Fibroblast of lung (primary cell): ENCODE measurements at regions not wholly inside any gene's neighbourhood (a gene's known extent, or its start where the extent isn't known, plus 50 kb on each side); places are given as distances from the start of the nearest gene placed in this dataset.
A peak's percentile ranks its signal among the peaks of the same experiment; 100 is the strongest.
"Not testable (repeated sequence)": the region's sequence is repeated elsewhere in the genome, so short reads cannot be mapped to it uniquely, and the experiment has no call there.

Experiments used
- DNase-seq, 2 donors: peaks; one replicate each; pipeline versions ENCODE4 v3.0.0 to v3.0.0-alpha.2; 2010; ENCODE audit warnings: low read depth in 2 of 2
- H2AFZ ChIP-seq: 2 replicates; pipeline ENCODE4 v1.5.1; 2012; ENCODE audit warnings: low read length, control low read depth, inconsistent platforms
- H3K27ac ChIP-seq: 2 replicates; pipeline ENCODE4 v1.5.1; 2011; ENCODE audit warnings: low read length, control low read depth; ENCODE audit not compliant: insufficient read depth
- H3K27me3 ChIP-seq: 2 replicates; pipeline ENCODE4 v1.5.1; 2011; ENCODE audit warnings: mild to moderate bottlenecking, low read length; ENCODE audit not compliant: control insufficient read depth, insufficient read depth
- H3K36me3 ChIP-seq: 2 replicates; pipeline ENCODE4 v1.5.1; 2011; ENCODE audit warnings: low read length; ENCODE audit not compliant: control insufficient read depth, insufficient read depth
- H3K4me1 ChIP-seq: 2 replicates; pipeline ENCODE4 v1.5.1; 2011; ENCODE audit warnings: low read length; ENCODE audit not compliant: control insufficient read depth, insufficient read depth; ENCODE audit errors: extremely low read depth
- H3K4me2 ChIP-seq: 2 replicates; pipeline ENCODE4 v1.5.1; 2011; ENCODE audit warnings: low read length, control low read depth; ENCODE audit not compliant: insufficient read depth; ENCODE audit errors: extremely low read depth
- H3K4me3 ChIP-seq, 4 experiments: fragments of 200-600 bp in 1 of 4; sonication (generic) in 1 of 4; replicated peaks in 1 of 4; 2 replicates each; pipeline ENCODE4 v1.5.1; 2011 to 2016; ENCODE audit warnings: low read length in 4 of 4, low read depth in 3 of 4, mild to moderate bottlenecking in 3 of 4, control low read depth in 2 of 4, inconsistent platforms in 1 of 4, mixed read lengths in 1 of 4; ENCODE audit not compliant: insufficient read depth in 1 of 4; ENCODE audit errors: control extremely low read depth in 1 of 4
- H3K79me2 ChIP-seq: 2 replicates; pipeline ENCODE4 v1.5.1; 2012; ENCODE audit warnings: mild to moderate bottlenecking, low read length, inconsistent platforms; ENCODE audit not compliant: control insufficient read depth, insufficient read depth
- H3K9ac ChIP-seq: 2 replicates; pipeline ENCODE4 v1.5.1; 2011; ENCODE audit warnings: mild to moderate bottlenecking, low read length, control low read depth; ENCODE audit not compliant: insufficient read depth
- H3K9me3 ChIP-seq: 2 replicates; pipeline ENCODE4 v1.5.1; 2012; ENCODE audit warnings: low read depth, low read length; ENCODE audit not compliant: control insufficient read depth, insufficient read depth
- H4K20me1 ChIP-seq: 2 replicates; pipeline ENCODE4 v1.5.1; 2011; ENCODE audit warnings: low read length; ENCODE audit not compliant: control insufficient read depth, insufficient read depth; ENCODE audit errors: extremely low read depth

GRCh38 chr3:195669310-195669709 is 51.5 kb upstream of the MUC20 start:
- not testable (repeated sequence) for H3K4me2 ChIP-seq, DNase-seq, H3K27me3 ChIP-seq, H3K36me3 ChIP-seq, H3K4me3 ChIP-seq, H3K27ac ChIP-seq, H3K79me2 ChIP-seq, H2AFZ ChIP-seq, H3K9me3 ChIP-seq, H3K4me1 ChIP-seq, H4K20me1 ChIP-seq, H3K9ac ChIP-seq

- not testable (repeated sequence) for H2AFZ ChIP-seq, H3K9me3 ChIP-seq, H3K4me3 ChIP-seq, H4K20me1 ChIP-seq, H3K79me2 ChIP-seq, H3K27me3 ChIP-seq, H3K4me2 ChIP-seq, DNase-seq, H3K36me3 ChIP-seq, H3K27ac ChIP-seq, H3K9ac ChIP-seq, H3K4me1 ChIP-seq
Observed at GRCh38 chr3:195668131-195668766, 52.5 kb upstream of the MUC20 start.

GRCh38 chr3:195665311-195665710 is 55.5 kb upstream of the MUC20 start:
- H3K4me3 ChIP-seq, DNase-seq, H3K9me3 ChIP-seq, H3K4me2 ChIP-seq, H3K27me3 ChIP-seq, H4K20me1 ChIP-seq, H3K27ac ChIP-seq, H3K79me2 ChIP-seq, H3K36me3 ChIP-seq, H2AFZ ChIP-seq, H3K9ac ChIP-seq, H3K4me1 ChIP-seq: not testable (repeated sequence)

GRCh38 chr3:195664131-195664530 is 56.6 kb upstream of the MUC20 start:
- not testable (repeated sequence) for H3K27me3 ChIP-seq, H3K4me3 ChIP-seq, H3K4me2 ChIP-seq, H3K27ac ChIP-seq, DNase-seq, H3K9me3 ChIP-seq, H3K4me1 ChIP-seq, H3K9ac ChIP-seq, H2AFZ ChIP-seq, H3K79me2 ChIP-seq, H4K20me1 ChIP-seq, H3K36me3 ChIP-seq

GRCh38 chr3:195659136-195659533 is 61.6 kb upstream of the MUC20 start:
- not testable (repeated sequence) for H3K79me2 ChIP-seq, H4K20me1 ChIP-seq, H3K9ac ChIP-seq, H3K27ac ChIP-seq, H3K4me1 ChIP-seq, H3K9me3 ChIP-seq, DNase-seq, H3K36me3 ChIP-seq, H3K27me3 ChIP-seq, H2AFZ ChIP-seq, H3K4me2 ChIP-seq
- peak overlapping the region in 2 of 4 experiments; percentile 46 to 51 for H3K4me3 ChIP-seq

GRCh38 chr3:195658381-195659135 is 62.2 kb upstream of the MUC20 start:
- H3K36me3 ChIP-seq, H4K20me1 ChIP-seq, H3K79me2 ChIP-seq, H3K4me2 ChIP-seq, H2AFZ ChIP-seq, H3K4me1 ChIP-seq, H3K9ac ChIP-seq, H3K9me3 ChIP-seq, H3K27me3 ChIP-seq, H3K27ac ChIP-seq: not testable (repeated sequence)
- H3K4me3 ChIP-seq, result peak overlapping the region in 2 of 4 experiments; percentile 51 to 70
- peak in 1 of 2 donors; percentile 2 for DNase-seq
